HepG2 (cell line): ENCODE measurements at regions not wholly inside any gene's neighbourhood (a gene's known extent, or its start where the extent isn't known, plus 50 kb on each side); places are given as distances from the start of the nearest gene placed in this dataset.

ENCODE experiments used
- ATAC-seq: fragments of 200-7000 bp; cut with Tn5 transposase; 3 replicates; pipeline ENCODE4 v1.9.1; 2020; ENCODE audit warnings: mild to moderate bottlenecking, moderate library complexity
- BruUV-seq: library from RNA; stranded (reverse); fragments of 400-500 nt; replicated peaks from 2 replicates; lab custom pipeline; 2021; lab: Mats Ljungman, UMichigan
- CTCF ChIA-PET: fragments of 300-600 bp; formaldehyde crosslinking; extraction: SDS; loops from one replicate; lab custom pipeline; 2021; ENCODE audit warnings: low total read pairs, inconsistent platforms, low intra/inter-chr PET ratio; lab: Yijun Ruan, JAX
- POLR2A ChIA-PET: fragments of 350-600 bp; sonication (Branson Sonifier 250); formaldehyde crosslinking; loops from one replicate; lab custom pipeline; 2020; ENCODE audit warnings: antibody characterized with exemption, inconsistent platforms; lab: Yijun Ruan, JAX
- DNase-seq: peaks from one replicate; pipeline ENCODE4 v3.0.0-alpha.2; 2015; ENCODE audit warnings: low spot score
- FAIRE-seq: peaks from 3 replicates; lab custom pipeline; 2011; peaks lifted over from hg19 to GRCh38; lab: Jason Lieb, UNC
- H2AFZ ChIP-seq: one replicate; pipeline ENCODE4 v1.6.1; 2011; ENCODE audit warnings: low read length, inconsistent platforms
- H3K27ac ChIP-seq: fragments of 300-600 bp; 3 replicates; pipeline ENCODE4 v1.8.0; 2011; ENCODE audit warnings: mixed run types, mild to moderate bottlenecking, mixed read lengths, low read length, inconsistent platforms; ENCODE audit not compliant: insufficient read depth; ENCODE audit errors: extremely low read length
- H3K27me3 ChIP-seq, 2 experiments: fragments of 200-600 bp in 1 of 2; 2 replicates in 1 of 2; 3 replicates in 1 of 2; pipeline versions ENCODE4 v1.6.0 to v1.8.0; 2011; ENCODE audit warnings: low read length in 2 of 2, mild to moderate bottlenecking in 2 of 2, moderate library complexity in 2 of 2, inconsistent platforms in 1 of 2; ENCODE audit not compliant: insufficient read depth in 2 of 2, control insufficient read depth in 1 of 2
- H3K36me3 ChIP-seq, 2 experiments: fragments of 200-600 bp in 1 of 2; replicated peaks in 1 of 2; 2 replicates in 1 of 2; 3 replicates in 1 of 2; pipeline versions ENCODE4 v1.5.1 to v1.8.0; 2011; ENCODE audit warnings: low read length in 2 of 2, inconsistent platforms in 1 of 2; ENCODE audit not compliant: insufficient read depth in 2 of 2, control insufficient read depth in 1 of 2
- H3K4me1 ChIP-seq: 2 replicates; pipeline ENCODE4 v1.5.1; 2012; ENCODE audit warnings: low read length, inconsistent platforms; ENCODE audit not compliant: insufficient read depth
- H3K4me2 ChIP-seq: 2 replicates; pipeline ENCODE4 v1.6.0; 2011; ENCODE audit warnings: low read depth, low read length, inconsistent platforms
- H3K4me3 ChIP-seq, 3 experiments: fragments of 200-600 bp in 1 of 3; sonication (generic), shearing (Covaris generic) in 1 of 3; replicated peaks in 1 of 3; 2 replicates each; pipeline ENCODE4 v1.5.1; 2011 to 2016; ENCODE audit warnings: low read length in 3 of 3, inconsistent platforms in 2 of 3, low read depth in 2 of 3, mild to moderate bottlenecking in 2 of 3, control low read depth in 1 of 3, mixed read lengths in 1 of 3; ENCODE audit not compliant: insufficient read depth in 1 of 3
- H3K79me2 ChIP-seq: one replicate; pipeline ENCODE4 v1.6.1; 2011; ENCODE audit warnings: low read length, inconsistent platforms; ENCODE audit not compliant: insufficient read depth
- H3K9ac ChIP-seq: 2 replicates; pipeline ENCODE4 v1.6.0; 2011; ENCODE audit warnings: mild to moderate bottlenecking, low read depth, low read length, inconsistent platforms; ENCODE audit not compliant: insufficient read depth
- H3K9me3 ChIP-seq: 2 replicates; pipeline ENCODE4 v1.5.1; 2012; ENCODE audit warnings: mild to moderate bottlenecking, low read length
- H4K20me1 ChIP-seq: 2 replicates; pipeline ENCODE4 v1.6.0; 2011; ENCODE audit warnings: inconsistent platforms, mild to moderate bottlenecking, low read length, moderate library complexity; ENCODE audit not compliant: insufficient read depth
- HMGXB4 ChIP-seq, 2 experiments: sonication (generic) in 1 of 2; formaldehyde crosslinking in 1 of 2; IDR thresholded peaks; 2 replicates each; pipeline versions ENCODE4 v1.4.0 to v1.6.1; 2018 to 2020; ENCODE audit warnings: missing genetic modification reagents in 2 of 2, borderline replicate concordance in 1 of 2, low read depth in 1 of 2, mild to moderate bottlenecking in 1 of 2, missing biosample characterization in 1 of 2
- HOXA5 ChIP-seq: sonication (generic); formaldehyde crosslinking; IDR thresholded peaks from 2 replicates; pipeline ENCODE4 v1.4.0; 2020; ENCODE audit warnings: missing genetic modification reagents
- NFIC ChIP-seq: IDR thresholded peaks from 2 replicates; pipeline ENCODE4 v1.6.1; 2012; ENCODE audit warnings: mild to moderate bottlenecking, low read length, inconsistent platforms
- NR3C1 ChIP-seq: sonication (generic); formaldehyde crosslinking; IDR thresholded peaks from 2 replicates; pipeline ENCODE4 v1.4.0; 2020; ENCODE audit warnings: missing genetic modification reagents
- SAFB2 ChIP-seq: sonication (generic); formaldehyde crosslinking; IDR thresholded peaks from 2 replicates; pipeline ENCODE4 v1.5.1; 2020; ENCODE audit warnings: missing genetic modification reagents, low read depth, mild to moderate bottlenecking, borderline replicate concordance
- TARDBP ChIP-seq: sonication (generic); formaldehyde crosslinking; IDR thresholded peaks from 2 replicates; pipeline ENCODE4 v1.8.0; 2022; ENCODE audit warnings: mild to moderate bottlenecking, missing genetic modification reagents
- ZFP82 ChIP-seq: sonication (generic); formaldehyde crosslinking; IDR thresholded peaks from 2 replicates; pipeline ENCODE4 v1.5.1; 2020; ENCODE audit warnings: mild to moderate bottlenecking, missing genetic modification reagents, borderline replicate concordance
- ZNF772 ChIP-seq: sonication (generic); formaldehyde crosslinking; IDR thresholded peaks from 2 replicates; pipeline ENCODE4 v1.5.0; 2020; ENCODE audit warnings: mild to moderate bottlenecking, missing genetic modification reagents
- ZNF841 ChIP-seq: sonication (generic); formaldehyde crosslinking; IDR thresholded peaks from 2 replicates; pipeline ENCODE4 v1.8.1; 2023; ENCODE audit warnings: missing genetic modification reagents, borderline replicate concordance
- ZSCAN21 ChIP-seq: sonication (generic); formaldehyde crosslinking; IDR thresholded peaks from 2 replicates; pipeline ENCODE4 v1.8.0; 2022; ENCODE audit warnings: mild to moderate bottlenecking, missing genetic modification reagents, moderate library complexity, borderline replicate concordance
- WGBS: methylation state at CpG from one replicate; pipeline ENCODE4 v1.1.6; 2017; ENCODE audit warnings: low lambda C conversion rate; 5-methylcytosine and 5-hydroxymethylcytosine counted together
- in situ Hi-C: cut with HindIII; loops from 2 replicates; pipeline ENCODE4 v1.10.0; 2017; ENCODE audit warnings: low pct_unique_long_range_greater_than_20kb; ENCODE audit not compliant: extremely low pct_ligation_motif_present
- intact Hi-C: fragments of 100-400 bp; cut with micrococcal nuclease; formaldehyde crosslinking; loops from one replicate; pipeline ENCODE4 v1.10.0; 2022; ENCODE audit not compliant: unreplicated experiment
- TF ChIP-seq, protein P1 (sequence below): sonication (generic); formaldehyde crosslinking; IDR thresholded peaks from 2 replicates; pipeline ENCODE4 v1.8.0; 2022; ENCODE audit warnings: mild to moderate bottlenecking, missing genetic modification reagents, moderate library complexity

DNA sequence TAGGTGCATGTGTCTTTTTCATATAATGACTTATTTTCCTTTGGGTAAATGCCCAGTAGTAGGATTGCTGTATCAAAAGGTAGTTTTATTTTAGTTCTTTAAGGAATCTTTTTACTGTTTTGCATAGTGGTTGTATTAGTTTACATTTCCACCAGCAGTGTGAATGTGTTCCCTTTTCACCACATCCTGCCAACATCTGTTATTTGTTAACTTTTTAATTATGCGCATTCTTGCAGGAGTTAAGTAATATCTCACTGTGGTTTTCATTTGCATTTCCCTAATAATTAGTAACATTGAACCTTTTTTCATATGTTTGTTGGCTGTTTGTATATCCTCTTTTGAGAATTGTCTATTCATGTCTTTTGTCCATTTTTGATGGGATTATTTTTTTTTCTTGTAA is 1761.9 kb downstream of the PLA2G4A start:
- H3K36me3 ChIP-seq, result no peaks in the 10 kb centered on the region
- H3K4me3 ChIP-seq, result no peak overlapping the region
- no peaks in the 10 kb centered on the region for H4K20me1 ChIP-seq
- no peaks in the 10 kb centered on the region for H3K27me3 ChIP-seq
- H3K4me2 ChIP-seq, result no peak overlapping the region
- TF ChIP-seq SAFB2 (CRISPR knock-in tag), result no peak
- TF ChIP-seq HOXA5 (CRISPR knock-in tag), result no peak
- TF ChIP-seq NFIC, result no peak
- no peak for TF ChIP-seq ZSCAN21 (CRISPR knock-in tag)
- TF ChIP-seq ZNF772, result no peak
- TF ChIP-seq, protein P1, sequence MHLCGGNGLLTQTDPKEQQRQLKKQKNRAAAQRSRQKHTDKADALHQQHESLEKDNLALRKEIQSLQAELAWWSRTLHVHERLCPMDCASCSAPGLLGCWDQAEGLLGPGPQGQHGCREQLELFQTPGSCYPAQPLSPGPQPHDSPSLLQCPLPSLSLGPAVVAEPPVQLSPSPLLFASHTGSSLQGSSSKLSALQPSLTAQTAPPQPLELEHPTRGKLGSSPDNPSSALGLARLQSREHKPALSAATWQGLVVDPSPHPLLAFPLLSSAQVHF, result no peak
- TF ChIP-seq ZNF841 (CRISPR knock-in tag), result no peak
- TF ChIP-seq NR3C1, result no peak
- TF ChIP-seq ZFP82, result no peak
- no peak for TF ChIP-seq HMGXB4 (CRISPR knock-in tag; IDR thresholded peaks at IDR 0.05; ENCODE audit: borderline replicate concordance in 1 of 2, low read depth in 1 of 2)
- no peak for TF ChIP-seq TARDBP (CRISPR knock-in tag)
- TF ChIP-seq, all 625 proteins: peak for 0
- BruUV-seq, result no TSS peak
- Histone ChIP-seq H3K4me1 (no peaks in the 10 kb centered on the region), H3K79me2 (no peaks in the 10 kb centered on the region), H3K27ac (no peak overlapping the region), H3K9ac (no peak overlapping the region), H2AFZ (no peak overlapping the region), H3K9me3 (no peaks in the 10 kb centered on the region)
- FAIRE-seq (no peak), DNase-seq (no peak), ATAC-seq (no peak)
- 53% methylated on average over 1 of the region's 1 CpG for WGBS
- in situ Hi-C loops, result no loop called here
- intact Hi-C loops, result loop anchor here (5.0 kb wide), 1 partner anchor 663 kb away; no protein-coding TSS in a partner anchor
- ChIA-PET CTCF (no interaction called here), POLR2A (no interaction called here)
